SK-N-SH (cell line): ENCODE measurements at regions not wholly inside any gene's neighbourhood (a gene's known extent, or its start where the extent isn't known, plus 50 kb on each side); places are given as distances from the start of the nearest gene placed in this dataset.

Experiments
- CTCF ChIP-seq: fragments of 200-600 bp; sonication (generic); IDR thresholded peaks from 2 replicates; pipeline ENCODE4 v1.6.1; 2017; ENCODE audit warnings: antibody characterized with exemption, mild to moderate bottlenecking, moderate library complexity
- EZH2phosphoT487 ChIP-seq: fragments of 200-600 bp; sonication (generic); IDR thresholded peaks from 2 replicates; pipeline ENCODE4 v1.6.1; 2017; ENCODE audit warnings: low read depth, mixed run types, mild to moderate bottlenecking, antibody characterized with exemption, moderate library complexity, borderline replicate concordance
- FOXJ3 ChIP-seq: sonication (generic); formaldehyde crosslinking; IDR thresholded peaks from 2 replicates; pipeline ENCODE4 v1.5.1; 2020; ENCODE audit warnings: mild to moderate bottlenecking, missing genetic modification reagents
- MAX ChIP-seq: IDR thresholded peaks from 2 replicates; pipeline ENCODE4 v1.4.0; 2012; ENCODE audit warnings: low read depth
- POLR2AphosphoS5 ChIP-seq: IDR thresholded peaks from 2 replicates; pipeline ENCODE4 v1.6.1; 2012; ENCODE audit warnings: low read depth, low read length
- RAD21 ChIP-seq: IDR thresholded peaks from 2 replicates; pipeline ENCODE4 v1.6.1; 2012; ENCODE audit warnings: mild to moderate bottlenecking, low read length
- TAF1 ChIP-seq: IDR thresholded peaks from 2 replicates; pipeline ENCODE4 v1.6.1; 2012; ENCODE audit warnings: low read depth, mild to moderate bottlenecking, low read length, moderate library complexity, borderline replicate concordance

- TF ChIP-seq FOXJ3 (CRISPR knock-in tag) (no peak), TAF1 (no peak), CTCF (no peak), POLR2AphosphoS5 (peak; percentile 34; the same call in 1 of the 2 replicates), RAD21 (no peak), EZH2phosphoT487 (no peak), MAX (no peak; the same call in 1 of the 2 replicates)
These were observed 128.2 kb downstream of the TMEM30B start for GRCh38 chr14:61152851-61153364.
